ENCODE measurements at regions not wholly inside any gene's neighbourhood (a gene's known extent, or its start where the extent isn't known, plus 50 kb on each side); places are given as distances from the start of the nearest gene placed in this dataset.

- DNase-seq (ENCODE audit: low spot score) = no peak
These were observed 51.8 kb upstream of the CASZ1 start for GRCh38 chr1:10848109-10848684.

GRCh38 chr1:10850026-10850425, 53.6 kb upstream of the CASZ1 start:
- DNase-seq (ENCODE audit: low spot score) = no peak

GRCh38 chr1:10851024-10852013, 54.9 kb upstream of the CASZ1 start:
- DNase-seq (ENCODE audit: low spot score) = no peak

- no peak for DNase-seq (ENCODE audit: low spot score)
These were observed 55.6 kb upstream of the CASZ1 start for GRCh38 chr1:10852018-10852417.

- no peak for DNase-seq (ENCODE audit: low spot score)
These were observed 56.0 kb upstream of the CASZ1 start for GRCh38 chr1:10852486-10852885.

GRCh38 chr1:10852998-10853520, 56.6 kb upstream of the CASZ1 start:
- DNase-seq (ENCODE audit: low spot score) = no peak

GRCh38 chr1:10853701-10854100, 57.3 kb upstream of the CASZ1 start:
- no peak for DNase-seq (ENCODE audit: low spot score)

GRCh38 chr1:10854856-10855459, 58.5 kb upstream of the CASZ1 start:
- DNase-seq (ENCODE audit: low spot score) = no peak

GRCh38 chr1:10856176-10856683, 59.8 kb upstream of the CASZ1 start:
- no peak for DNase-seq (ENCODE audit: low spot score)

- DNase-seq (ENCODE audit: low spot score) = no peak
These were observed 60.6 kb upstream of the CASZ1 start for GRCh38 chr1:10856863-10857598.

GRCh38 chr1:10857687-10858086, 61.2 kb upstream of the CASZ1 start:
- no peak for DNase-seq (ENCODE audit: low spot score)

- no peak for DNase-seq (ENCODE audit: low spot score)
These were observed 63.8 kb upstream of the CASZ1 start for GRCh38 chr1:10860218-10860617.

GRCh38 chr1:10860682-10861081, 64.2 kb upstream of the CASZ1 start:
- DNase-seq (ENCODE audit: low spot score) = no peak

GRCh38 chr1:10861822-10862221, 65.4 kb upstream of the CASZ1 start:
- DNase-seq (ENCODE audit: low spot score) = no peak

- DNase-seq (ENCODE audit: low spot score) = no peak
These were observed 66.4 kb upstream of the CASZ1 start for GRCh38 chr1:10862743-10863335.

GRCh38 chr1:10863886-10864285, 67.4 kb upstream of the CASZ1 start:
- DNase-seq (ENCODE audit: low spot score) = no peak

- no peak for DNase-seq (ENCODE audit: low spot score)
These were observed 68.3 kb upstream of the CASZ1 start for GRCh38 chr1:10864776-10865175.

GRCh38 chr1:10865518-10866320, 69.3 kb upstream of the CASZ1 start:
- no peak for DNase-seq (ENCODE audit: low spot score)

GRCh38 chr1:10866321-10867093, 70.1 kb upstream of the CASZ1 start:
- DNase-seq (ENCODE audit: low spot score) = no peak
